SK-N-SH treated with all-trans-retinoic acid at 6 μM for 48 hours (cell line): ENCODE measurements at regions not wholly inside any gene's neighbourhood (a gene's known extent, or its start where the extent isn't known, plus 50 kb on each side); places are given as distances from the start of the nearest gene placed in this dataset.

ENCODE experiments used
- ATAC-seq: fragments of 200-7000 bp; cut with Tn5 transposase; 3 replicates; pipeline ENCODE4 v1.9.1; 2020; ENCODE audit warnings: mild to moderate bottlenecking, moderate library complexity
- ARNTL ChIP-seq: fragments of 450-650 bp; formaldehyde crosslinking; IDR thresholded peaks from 2 replicates; pipeline ENCODE4 v1.5.0; 2020; ENCODE audit warnings: low read depth, mild to moderate bottlenecking, moderate library complexity, borderline replicate concordance
- BACH2 ChIP-seq: fragments of 250-450 bp; sonication (Bioruptor Pico); IDR thresholded peaks from 2 replicates; pipeline ENCODE4 v1.9.0; 2021; ENCODE audit warnings: mild to moderate bottlenecking, borderline replicate concordance
- CSRNP3 ChIP-seq: fragments of 250-450 bp; sonication (Bioruptor Pico); IDR thresholded peaks from 2 replicates; pipeline ENCODE4 v1.5.1; 2021; ENCODE audit warnings: mild to moderate bottlenecking, moderate library complexity
- ESRRG ChIP-seq: fragments of 250-450 bp; sonication (Bioruptor Pico); IDR thresholded peaks from 2 replicates; pipeline ENCODE4 v1.6.1; 2021; ENCODE audit warnings: mild to moderate bottlenecking
- GLIS3 ChIP-seq: fragments of 250-450 bp; sonication (Bioruptor Pico); IDR thresholded peaks from 2 replicates; pipeline ENCODE4 v1.5.0; 2020; ENCODE audit warnings: mild to moderate bottlenecking, moderate library complexity
- ISL1 ChIP-seq: fragments of 250-450 bp; sonication (Bioruptor Pico); IDR thresholded peaks from 2 replicates; pipeline ENCODE4 v2.1.2; 2022; ENCODE audit warnings: mild to moderate bottlenecking, moderate library complexity
- PATZ1 ChIP-seq: fragments of 250-450 bp; sonication (Bioruptor Pico); IDR thresholded peaks from 2 replicates; pipeline ENCODE4 v1.8.0; 2020; ENCODE audit warnings: mild to moderate bottlenecking, moderate library complexity, borderline replicate concordance
- POU6F1 ChIP-seq: fragments of 250-450 bp; sonication (Bioruptor Pico); IDR thresholded peaks from 2 replicates; pipeline ENCODE4 v1.8.0; 2021; ENCODE audit warnings: low read depth, mild to moderate bottlenecking, moderate library complexity, borderline replicate concordance
- PPARA ChIP-seq: fragments of 250-450 bp; sonication (Bioruptor Pico); IDR thresholded peaks from 2 replicates; pipeline ENCODE4 v1.5.0; 2020; ENCODE audit warnings: mild to moderate bottlenecking, borderline replicate concordance
- RARB ChIP-seq: fragments of 250-450 bp; sonication (Bioruptor Pico); IDR thresholded peaks from 2 replicates; pipeline ENCODE4 v1.8.0; 2021; ENCODE audit warnings: mild to moderate bottlenecking, moderate library complexity
- TOX ChIP-seq: fragments of 250-450 bp; sonication (Bioruptor Pico); IDR thresholded peaks from 2 replicates; pipeline ENCODE4 v1.8.0; 2021; ENCODE audit warnings: mild to moderate bottlenecking, moderate library complexity, borderline replicate concordance
- TSHZ2 ChIP-seq: fragments of 250-450 bp; sonication (Bioruptor Pico); IDR thresholded peaks from 2 replicates; pipeline ENCODE4 v1.5.0; 2020; ENCODE audit warnings: mild to moderate bottlenecking, moderate library complexity
- ZC3H10 ChIP-seq: fragments of 250-450 bp; sonication (Bioruptor Pico); IDR thresholded peaks from 2 replicates; pipeline ENCODE4 v1.5.1; 2021; ENCODE audit warnings: mild to moderate bottlenecking, moderate library complexity
- ZFP30 ChIP-seq: fragments of 450-650 bp; formaldehyde crosslinking; IDR thresholded peaks from 2 replicates; pipeline ENCODE4 v1.5.0; 2022; ENCODE audit warnings: mild to moderate bottlenecking, moderate library complexity
- ZNF565 ChIP-seq: fragments of 450-650 bp; formaldehyde crosslinking; conservative IDR thresholded peaks from 2 replicates; pipeline ENCODE4 v1.5.0; 2020; ENCODE audit warnings: low read depth, mild to moderate bottlenecking, moderate library complexity
- ZNF70 ChIP-seq: fragments of 450-650 bp; formaldehyde crosslinking; IDR thresholded peaks from 2 replicates; pipeline ENCODE4 v1.5.0; 2020; ENCODE audit warnings: mild to moderate bottlenecking, moderate library complexity
- ZNF8 ChIP-seq: fragments of 450-650 bp; formaldehyde crosslinking; IDR thresholded peaks from 2 replicates; pipeline ENCODE4 v1.5.0; 2020; ENCODE audit warnings: mild to moderate bottlenecking, moderate library complexity

GRCh38 chr2:128399690-128400291, 81.1 kb upstream of the HS6ST1 start:
- TF ChIP-seq ZNF8 (CRISPR knock-in tag) (no peak), RARB (CRISPR knock-in tag) (no peak), ISL1 (CRISPR knock-in tag) (no peak), POU6F1 (CRISPR knock-in tag) (no peak), TOX (CRISPR knock-in tag) (no peak), BACH2 (no peak), CSRNP3 (CRISPR knock-in tag) (no peak), ZNF70 (CRISPR knock-in tag) (no peak)
- no peak for ATAC-seq

- TF ChIP-seq GLIS3 (CRISPR knock-in tag) = no peak
- TF ChIP-seq ZFP30 (CRISPR knock-in tag) = no peak
- no peak for TF ChIP-seq ARNTL (CRISPR knock-in tag)
- TF ChIP-seq PPARA (CRISPR knock-in tag) = no peak
- TF ChIP-seq, all 23 proteins: peak for 0
- no peak for ATAC-seq
Observed at GRCh38 chr2:128401680-128402079, 83.0 kb upstream of the HS6ST1 start.

GRCh38 chr2:128402911-128403670, 84.4 kb upstream of the HS6ST1 start:
- ATAC-seq = no peak
- TF ChIP-seq ESRRG (CRISPR knock-in tag) (no peak), BACH2 (no peak), ZNF565 (no peak), ZC3H10 (CRISPR knock-in tag) (no peak), POU6F1 (CRISPR knock-in tag) (no peak), ISL1 (CRISPR knock-in tag) (no peak), TOX (CRISPR knock-in tag) (no peak), ZFP30 (CRISPR knock-in tag) (no peak), GLIS3 (CRISPR knock-in tag) (no peak), CSRNP3 (CRISPR knock-in tag) (no peak), PATZ1 (CRISPR knock-in tag) (no peak), TSHZ2 (CRISPR knock-in tag) (no peak)
